ENCODE measurements at regions not wholly inside any gene's neighbourhood (a gene's known extent, or its start where the extent isn't known, plus 50 kb on each side); places are given as distances from the start of the nearest gene placed in this dataset.

DNA sequence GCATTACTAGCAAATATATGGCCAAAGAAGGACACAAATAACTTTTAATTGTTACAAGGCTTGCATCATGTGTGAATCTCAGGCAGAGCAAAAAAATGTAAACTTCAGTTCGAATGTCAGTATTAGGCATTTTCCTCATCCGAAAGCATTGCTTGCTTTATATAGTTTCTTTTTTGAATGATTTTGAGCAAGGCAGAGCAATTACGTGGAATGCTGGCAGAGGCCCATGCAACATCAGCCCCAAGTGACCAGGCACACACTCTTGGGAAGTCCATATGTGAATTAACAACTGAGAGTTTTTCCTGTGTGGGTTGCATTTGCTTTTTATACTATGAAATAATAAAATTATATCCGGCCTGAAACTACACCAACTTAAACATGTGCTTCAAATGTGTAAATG lies 274.8 kb downstream of the PTPRC start:
- intact Hi-C loops (cut with micrococcal nuclease; ENCODE audit: unreplicated experiment) = no loop called here
- POLR2A ChIA-PET = no interaction called here
- in situ Hi-C loops (cut with HindIII; ENCODE audit: low pct_unique_long_range_greater_than_20kb, low sequenced_read_pairs) = no loop called here
- ATAC-seq = no peak
- Histone ChIP-seq H3K36me3 (ENCODE audit: control insufficient read depth, insufficient read depth, low read length) (no peaks in the 10 kb centered on the region; the same call in 1 of the 2 replicates), H3K4me1 (ENCODE audit: control insufficient read depth, insufficient read depth, low read length) (peaks cover 18% of the 10 kb centered on the region; the same call in 1 of the 2 replicates), H3K27me3 (ENCODE audit: control insufficient read depth, insufficient read depth, low read length) (no peaks in the 10 kb centered on the region), H3K27ac (ENCODE audit: low read length) (no peak overlapping the region), H3K4me3 (ENCODE audit: low read depth in 2 of 2, low read length in 2 of 2) (no peak overlapping the region), H3K9me3 (ENCODE audit: control insufficient read depth, insufficient read depth, low read depth, low read length) (no peaks in the 10 kb centered on the region)
- CTCF ChIA-PET = interaction anchor here (1.0 kb wide), 1 partner anchor 201 kb away, joined by 3 read pairs; no protein-coding TSS in a partner anchor
- no peak for TF ChIP-seq TCF7L2 (IDR thresholded peaks at IDR 0.05; ENCODE audit: low read depth, low read length)
- TF ChIP-seq SIN3A (IDR thresholded peaks at IDR 0.05; ENCODE audit: borderline replicate concordance, insufficient read depth, low read depth, low read length) = no peak
- TF ChIP-seq POLR2AphosphoS5 (IDR thresholded peaks at IDR 0.05; ENCODE audit: low read depth, low read length) = no peak
- TF ChIP-seq REST (IDR thresholded peaks at IDR 0.05; ENCODE audit: insufficient read depth in 1 of 2, low read depth in 2 of 2, low read length in 1 of 2) = no peak
- TF ChIP-seq, protein P1, sequence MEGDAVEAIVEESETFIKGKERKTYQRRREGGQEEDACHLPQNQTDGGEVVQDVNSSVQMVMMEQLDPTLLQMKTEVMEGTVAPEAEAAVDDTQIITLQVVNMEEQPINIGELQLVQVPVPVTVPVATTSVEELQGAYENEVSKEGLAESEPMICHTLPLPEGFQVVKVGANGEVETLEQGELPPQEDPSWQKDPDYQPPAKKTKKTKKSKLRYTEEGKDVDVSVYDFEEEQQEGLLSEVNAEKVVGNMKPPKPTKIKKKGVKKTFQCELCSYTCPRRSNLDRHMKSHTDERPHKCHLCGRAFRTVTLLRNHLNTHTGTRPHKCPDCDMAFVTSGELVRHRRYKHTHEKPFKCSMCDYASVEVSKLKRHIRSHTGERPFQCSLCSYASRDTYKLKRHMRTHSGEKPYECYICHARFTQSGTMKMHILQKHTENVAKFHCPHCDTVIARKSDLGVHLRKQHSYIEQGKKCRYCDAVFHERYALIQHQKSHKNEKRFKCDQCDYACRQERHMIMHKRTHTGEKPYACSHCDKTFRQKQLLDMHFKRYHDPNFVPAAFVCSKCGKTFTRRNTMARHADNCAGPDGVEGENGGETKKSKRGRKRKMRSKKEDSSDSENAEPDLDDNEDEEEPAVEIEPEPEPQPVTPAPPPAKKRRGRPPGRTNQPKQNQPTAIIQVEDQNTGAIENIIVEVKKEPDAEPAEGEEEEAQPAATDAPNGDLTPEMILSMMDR (IDR thresholded peaks at IDR 0.05) = no peak
- no TSS peak for BruUV-seq (replicated peaks)
- no peak for DNase-seq (ENCODE audit: low read depth, low spot score)

DNA sequence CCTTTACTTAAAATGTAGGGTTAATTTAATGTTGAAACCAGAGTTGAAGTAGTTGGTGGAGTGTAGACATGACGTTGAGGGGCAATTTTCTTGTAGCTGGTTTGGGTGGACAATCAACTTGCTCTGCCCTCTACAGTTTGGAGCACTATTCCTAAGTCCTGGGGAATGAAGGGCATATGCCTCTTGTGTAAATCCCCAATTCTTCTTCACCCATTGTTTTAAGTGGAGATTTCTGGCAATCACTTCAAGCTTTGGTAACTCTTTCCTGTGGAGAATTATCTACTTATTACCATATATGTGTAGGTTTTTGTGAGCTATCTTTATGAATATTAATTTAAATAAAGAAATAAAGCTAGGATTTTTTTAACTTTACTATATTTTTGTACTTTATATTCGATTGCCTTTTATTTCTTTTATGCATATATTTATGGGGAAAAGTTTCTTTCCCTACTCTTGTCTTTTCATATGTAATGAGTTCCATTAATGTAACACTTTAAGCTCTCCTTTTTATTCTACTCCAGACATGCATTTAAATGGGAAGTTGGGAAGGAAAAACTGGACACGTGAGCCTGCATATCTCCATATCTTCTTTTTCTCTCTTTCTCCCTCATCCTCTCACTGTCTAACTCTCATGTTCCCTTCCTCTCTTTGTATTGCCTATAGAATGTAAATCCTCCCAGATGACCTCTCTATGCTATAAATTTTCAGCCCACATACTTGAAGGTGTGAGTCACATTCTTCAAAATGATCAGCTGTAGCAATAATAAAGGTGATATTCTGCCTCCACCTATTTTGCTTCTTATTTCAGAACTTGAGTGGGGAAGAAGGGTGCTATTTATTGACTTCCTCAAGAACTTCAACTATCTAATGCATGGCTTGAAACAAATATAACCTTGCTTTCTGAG lies 276.7 kb downstream of the PTPRC start:
- Histone ChIP-seq H3K4me1 (ENCODE audit: control insufficient read depth, insufficient read depth, low read length) (peaks cover 21% of the 10 kb centered on the region; the same call in 1 of the 2 replicates), H3K36me3 (ENCODE audit: control insufficient read depth, insufficient read depth, low read length) (no peaks in the 10 kb centered on the region), H3K4me3 (ENCODE audit: low read depth in 2 of 2, low read length in 2 of 2) (no peak overlapping the region), H3K27me3 (ENCODE audit: control insufficient read depth, insufficient read depth, low read length) (no peaks in the 10 kb centered on the region), H3K27ac (ENCODE audit: low read length) (peak overlapping the region; percentile 48; the same call in 1 of the 2 replicates), H3K9me3 (ENCODE audit: control insufficient read depth, insufficient read depth, low read depth, low read length) (no peaks in the 10 kb centered on the region)
- in situ Hi-C loops (cut with HindIII; ENCODE audit: low pct_unique_long_range_greater_than_20kb, low sequenced_read_pairs) = no loop called here
- DNase-seq (ENCODE audit: low read depth, low spot score) = no peak
- ChIA-PET POLR2A (interaction anchor here (0.7 kb wide), 1 partner anchor 202 kb away, joined by 3 read pairs; no protein-coding TSS in a partner anchor), CTCF (no interaction called here)
- ATAC-seq = no peak
- intact Hi-C loops (cut with micrococcal nuclease; ENCODE audit: unreplicated experiment) = no loop called here
- BruUV-seq (replicated peaks) = no TSS peak
- TF ChIP-seq SIN3A (IDR thresholded peaks at IDR 0.05; ENCODE audit: borderline replicate concordance, insufficient read depth, low read depth, low read length) (no peak), REST (IDR thresholded peaks at IDR 0.05; ENCODE audit: insufficient read depth in 1 of 2, low read depth in 2 of 2, low read length in 1 of 2) (no peak), TCF7L2 (IDR thresholded peaks at IDR 0.05; ENCODE audit: low read depth, low read length) (no peak)
